SK-N-SH (cell line): ENCODE measurements at regions not wholly inside any gene's neighbourhood (a gene's known extent, or its start where the extent isn't known, plus 50 kb on each side); places are given as distances from the start of the nearest gene placed in this dataset.

Experiments used
- EZH2phosphoT487 ChIP-seq: fragments of 200-600 bp; sonication (generic); IDR thresholded peaks from 2 replicates; pipeline ENCODE4 v1.6.1; 2017; ENCODE audit warnings: low read depth, mixed run types, mild to moderate bottlenecking, antibody characterized with exemption, moderate library complexity, borderline replicate concordance
- FOXM1 ChIP-seq: IDR thresholded peaks from 2 replicates; pipeline ENCODE4 v1.4.0; 2012; ENCODE audit warnings: low read depth, mild to moderate bottlenecking
- MAX ChIP-seq: IDR thresholded peaks from 2 replicates; pipeline ENCODE4 v1.4.0; 2012; ENCODE audit warnings: low read depth
- MXI1 ChIP-seq: IDR thresholded peaks from 2 replicates; pipeline ENCODE4 v1.6.1; 2012; ENCODE audit warnings: mild to moderate bottlenecking, low read depth, low read length, improper control_type of control experiment
- POLR2AphosphoS5 ChIP-seq: IDR thresholded peaks from 2 replicates; pipeline ENCODE4 v1.6.1; 2012; ENCODE audit warnings: low read depth, low read length
- REST ChIP-seq: IDR thresholded peaks from 2 replicates; pipeline ENCODE4 v1.6.1; 2012; ENCODE audit warnings: mild to moderate bottlenecking, low read depth, low read length, moderate library complexity
- USF2 ChIP-seq: fragments of 150-350 bp; IDR thresholded peaks from 2 replicates; pipeline ENCODE4 v1.6.1; 2017; ENCODE audit warnings: antibody characterized with exemption, low read length, low read depth, borderline replicate concordance
- TF ChIP-seq, protein P1 (sequence below): fragments of 200-600 bp; sonication (generic); IDR thresholded peaks from 2 replicates; pipeline ENCODE4 v1.6.1; 2017; ENCODE audit warnings: antibody characterized with exemption, mild to moderate bottlenecking, moderate library complexity
- TF ChIP-seq, protein P2 (sequence below): IDR thresholded peaks from 2 replicates; pipeline ENCODE4; 2012

DNA sequence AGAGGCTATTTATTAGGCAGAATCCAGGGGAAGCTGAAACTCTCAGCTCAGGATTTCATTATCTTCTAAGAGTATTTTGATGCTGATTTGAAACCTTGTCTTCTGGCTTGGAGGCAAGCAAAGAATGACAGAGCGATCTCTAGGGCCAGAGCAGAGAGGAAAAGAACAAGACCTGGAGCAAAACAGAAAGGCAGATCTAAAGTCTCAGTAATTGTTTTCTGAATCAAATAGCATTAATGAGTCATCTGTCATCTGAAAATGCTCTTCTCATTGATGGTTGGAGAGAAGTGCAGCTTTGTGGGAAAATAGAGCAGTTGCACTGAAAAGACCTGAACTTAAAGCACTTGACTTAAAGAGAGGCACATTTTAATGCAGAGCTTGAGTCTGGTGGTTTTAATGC lies 385.9 kb downstream of the RAP2B start:
- TF ChIP-seq EZH2phosphoT487 (no peak), FOXM1 (no peak), MXI1 (no peak), MAX (no peak), POLR2AphosphoS5 (no peak), REST (no peak), USF2 (no peak)
- TF ChIP-seq, protein P1, sequence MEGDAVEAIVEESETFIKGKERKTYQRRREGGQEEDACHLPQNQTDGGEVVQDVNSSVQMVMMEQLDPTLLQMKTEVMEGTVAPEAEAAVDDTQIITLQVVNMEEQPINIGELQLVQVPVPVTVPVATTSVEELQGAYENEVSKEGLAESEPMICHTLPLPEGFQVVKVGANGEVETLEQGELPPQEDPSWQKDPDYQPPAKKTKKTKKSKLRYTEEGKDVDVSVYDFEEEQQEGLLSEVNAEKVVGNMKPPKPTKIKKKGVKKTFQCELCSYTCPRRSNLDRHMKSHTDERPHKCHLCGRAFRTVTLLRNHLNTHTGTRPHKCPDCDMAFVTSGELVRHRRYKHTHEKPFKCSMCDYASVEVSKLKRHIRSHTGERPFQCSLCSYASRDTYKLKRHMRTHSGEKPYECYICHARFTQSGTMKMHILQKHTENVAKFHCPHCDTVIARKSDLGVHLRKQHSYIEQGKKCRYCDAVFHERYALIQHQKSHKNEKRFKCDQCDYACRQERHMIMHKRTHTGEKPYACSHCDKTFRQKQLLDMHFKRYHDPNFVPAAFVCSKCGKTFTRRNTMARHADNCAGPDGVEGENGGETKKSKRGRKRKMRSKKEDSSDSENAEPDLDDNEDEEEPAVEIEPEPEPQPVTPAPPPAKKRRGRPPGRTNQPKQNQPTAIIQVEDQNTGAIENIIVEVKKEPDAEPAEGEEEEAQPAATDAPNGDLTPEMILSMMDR = no peak
- TF ChIP-seq, protein P2, sequence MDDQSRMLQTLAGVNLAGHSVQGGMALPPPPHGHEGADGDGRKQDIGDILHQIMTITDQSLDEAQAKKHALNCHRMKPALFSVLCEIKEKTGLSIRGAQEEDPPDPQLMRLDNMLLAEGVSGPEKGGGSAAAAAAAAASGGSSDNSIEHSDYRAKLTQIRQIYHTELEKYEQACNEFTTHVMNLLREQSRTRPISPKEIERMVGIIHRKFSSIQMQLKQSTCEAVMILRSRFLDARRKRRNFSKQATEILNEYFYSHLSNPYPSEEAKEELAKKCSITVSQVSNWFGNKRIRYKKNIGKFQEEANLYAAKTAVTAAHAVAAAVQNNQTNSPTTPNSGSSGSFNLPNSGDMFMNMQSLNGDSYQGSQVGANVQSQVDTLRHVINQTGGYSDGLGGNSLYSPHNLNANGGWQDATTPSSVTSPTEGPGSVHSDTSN = no peak
